B cell (primary cell): ENCODE measurements at regions not wholly inside any gene's neighbourhood (a gene's known extent, or its start where the extent isn't known, plus 50 kb on each side); places are given as distances from the start of the nearest gene placed in this dataset.

ENCODE experiments used
- EZH2 ChIP-seq: IDR thresholded peaks from 2 replicates; pipeline ENCODE4 v1.6.1; 2012; ENCODE audit warnings: borderline replicate concordance, low read depth, mild to moderate bottlenecking, moderate library complexity, low read length; ENCODE audit not compliant: insufficient read depth, poor library complexity, severe bottlenecking
- TF ChIP-seq, protein P1 (sequence below): fragments of 200-600 bp; IDR thresholded peaks from one replicate; pipeline ENCODE4 v1.8.0; 2022; ENCODE audit warnings: antibody characterized with exemption, mild to moderate bottlenecking

DNA sequence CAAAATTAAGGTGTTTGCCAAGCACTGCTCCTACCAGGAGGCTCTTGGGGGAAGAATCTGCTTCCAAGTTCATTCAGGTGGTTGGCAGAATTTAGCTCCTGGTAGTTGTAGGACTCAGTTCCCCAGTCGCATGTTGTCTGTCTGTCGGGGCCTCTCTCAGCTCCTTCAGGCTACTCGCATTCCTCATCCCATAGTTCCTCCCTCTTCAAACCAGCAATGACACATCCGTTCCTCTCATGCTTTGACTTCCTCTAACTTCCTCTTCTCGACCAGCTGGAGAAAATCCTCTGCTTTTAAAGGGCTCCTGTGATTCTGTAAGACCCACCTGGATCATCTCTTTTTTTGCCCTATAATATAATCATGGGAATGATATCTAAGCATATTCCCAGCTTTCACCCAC, 108.1 kb downstream of the PMP22 start:
- TF ChIP-seq, protein P1, sequence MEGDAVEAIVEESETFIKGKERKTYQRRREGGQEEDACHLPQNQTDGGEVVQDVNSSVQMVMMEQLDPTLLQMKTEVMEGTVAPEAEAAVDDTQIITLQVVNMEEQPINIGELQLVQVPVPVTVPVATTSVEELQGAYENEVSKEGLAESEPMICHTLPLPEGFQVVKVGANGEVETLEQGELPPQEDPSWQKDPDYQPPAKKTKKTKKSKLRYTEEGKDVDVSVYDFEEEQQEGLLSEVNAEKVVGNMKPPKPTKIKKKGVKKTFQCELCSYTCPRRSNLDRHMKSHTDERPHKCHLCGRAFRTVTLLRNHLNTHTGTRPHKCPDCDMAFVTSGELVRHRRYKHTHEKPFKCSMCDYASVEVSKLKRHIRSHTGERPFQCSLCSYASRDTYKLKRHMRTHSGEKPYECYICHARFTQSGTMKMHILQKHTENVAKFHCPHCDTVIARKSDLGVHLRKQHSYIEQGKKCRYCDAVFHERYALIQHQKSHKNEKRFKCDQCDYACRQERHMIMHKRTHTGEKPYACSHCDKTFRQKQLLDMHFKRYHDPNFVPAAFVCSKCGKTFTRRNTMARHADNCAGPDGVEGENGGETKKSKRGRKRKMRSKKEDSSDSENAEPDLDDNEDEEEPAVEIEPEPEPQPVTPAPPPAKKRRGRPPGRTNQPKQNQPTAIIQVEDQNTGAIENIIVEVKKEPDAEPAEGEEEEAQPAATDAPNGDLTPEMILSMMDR = no peak
- no peak for TF ChIP-seq EZH2
